ENCODE measurements at regions not wholly inside any gene's neighbourhood (a gene's known extent, or its start where the extent isn't known, plus 50 kb on each side); places are given as distances from the start of the nearest gene placed in this dataset.

GRCh38 chr1:87511449-87511848 is 182.8 kb downstream of the LMO4 start:
- TF ChIP-seq EGR1 (IDR thresholded peaks at IDR 0.05; ENCODE audit: low read depth in 2 of 2) (no peak), RAD21 (IDR thresholded peaks at IDR 0.05) (no peak), CTCF (IDR thresholded peaks at IDR 0.05; ENCODE audit: low read depth, low read length, missing input control) (no peak), ATF3 (IDR thresholded peaks at IDR 0.05) (no peak), SP1 (IDR thresholded peaks at IDR 0.05) (no peak), GABPA (IDR thresholded peaks at IDR 0.05 in 1 of 2, conservative IDR thresholded peaks at IDR 0.05 in 1 of 2) (no peak), JUND (IDR thresholded peaks at IDR 0.05) (no peak), TAF1 (conservative IDR thresholded peaks at IDR 0.05) (no peak), MAX (IDR thresholded peaks at IDR 0.05) (no peak), RXRA (IDR thresholded peaks at IDR 0.05) (no peak), REST (IDR thresholded peaks at IDR 0.05) (no peak), HNF4G (IDR thresholded peaks at IDR 0.05) (no peak), YY1 (IDR thresholded peaks at IDR 0.05) (no peak), NR2F2 (IDR thresholded peaks at IDR 0.05) (no peak)
